Colonic mucosa (tissue), 4 donors: ENCODE measurements at regions not wholly inside any gene's neighbourhood (a gene's known extent, or its start where the extent isn't known, plus 50 kb on each side); places are given as distances from the start of the nearest gene placed in this dataset.

ENCODE experiments used
- DNase-seq: peaks from one replicate; pipeline ENCODE4 v3.0.0-alpha.2; 2020
- H3K27ac ChIP-seq: fragments of 200-600 bp; one replicate; pipeline ENCODE4 v1.8.0; 2021
- H3K27me3 ChIP-seq: fragments of 200-600 bp; one replicate; pipeline ENCODE4 v1.8.0; 2021
- H3K36me3 ChIP-seq: fragments of 200-600 bp; one replicate; pipeline ENCODE4 v1.8.0; 2021
- H3K4me1 ChIP-seq: fragments of 200-600 bp; one replicate; pipeline ENCODE4 v1.8.0; 2021; ENCODE audit warnings: mild to moderate bottlenecking
- H3K4me3 ChIP-seq: fragments of 200-600 bp; one replicate; pipeline ENCODE4 v1.8.0; 2021
- H3K9ac ChIP-seq, 2 donors: one replicate each; pipeline ENCODE4 v1.7.0; 2013; ENCODE audit warnings: control low read depth in 2 of 2, low read depth in 2 of 2, low read length in 2 of 2
- H3K9me3 ChIP-seq: fragments of 200-600 bp; one replicate; pipeline ENCODE4 v1.8.0; 2021
- CTCF ChIP-seq: fragments of 200-600 bp; IDR thresholded peaks from one replicate; pipeline ENCODE4 v1.8.0; 2022; ENCODE audit warnings: antibody characterized with exemption, mild to moderate bottlenecking
- intact Hi-C: fragments of 100-400 bp; cut with DNase I; formaldehyde crosslinking; loops from one replicate; pipeline ENCODE4 v1.14.1; 2022
- donor health status: healthy.
- donor health status: DM: no; HTN: no; CAD: no.
- donor health status: DM: no; HTN: no; CAD: no.

- intact Hi-C loops: no loop called here
- no peaks in the 10 kb centered on the region for H3K36me3 ChIP-seq
- no peak overlapping the region for H3K9ac ChIP-seq
- TF ChIP-seq CTCF: no peak
- no peak overlapping the region for H3K4me3 ChIP-seq
- no peaks in the 10 kb centered on the region for H3K27me3 ChIP-seq
- H3K27ac ChIP-seq: no peak overlapping the region
- DNase-seq: no peak
- no peaks in the 10 kb centered on the region for H3K4me1 ChIP-seq
- H3K9me3 ChIP-seq: no peaks in the 10 kb centered on the region
These were observed 395.7 kb downstream of the NXPH1 start for GRCh38 chr7:8829100-8829499.

GRCh38 chr7:8831376-8831775 is 398.0 kb downstream of the NXPH1 start:
- TF ChIP-seq CTCF: no peak
- no peak overlapping the region for H3K4me3 ChIP-seq
- H3K9me3 ChIP-seq: no peaks in the 10 kb centered on the region
- H3K4me1 ChIP-seq: no peaks in the 10 kb centered on the region
- no peaks in the 10 kb centered on the region for H3K27me3 ChIP-seq
- no peak overlapping the region for H3K9ac ChIP-seq
- intact Hi-C loops: no loop called here
- no peak overlapping the region for H3K27ac ChIP-seq
- DNase-seq: no peak
- no peaks in the 10 kb centered on the region for H3K36me3 ChIP-seq

GRCh38 chr7:8833355-8833754 is 399.9 kb downstream of the NXPH1 start:
- Histone ChIP-seq H3K36me3 (no peaks in the 10 kb centered on the region), H3K9ac (no peak overlapping the region), H3K4me1 (no peaks in the 10 kb centered on the region), H3K27ac (no peak overlapping the region), H3K4me3 (no peak overlapping the region), H3K27me3 (no peaks in the 10 kb centered on the region), H3K9me3 (no peaks in the 10 kb centered on the region)
- intact Hi-C loops: no loop called here
- DNase-seq: no peak
- no peak for TF ChIP-seq CTCF

GRCh38 chr7:8841171-8841570 is 407.8 kb downstream of the NXPH1 start:
- H3K36me3 ChIP-seq: no peaks in the 10 kb centered on the region
- H3K9ac ChIP-seq: no peak overlapping the region
- no peaks in the 10 kb centered on the region for H3K4me1 ChIP-seq
- H3K9me3 ChIP-seq: no peaks in the 10 kb centered on the region
- no peak for DNase-seq
- no peak overlapping the region for H3K4me3 ChIP-seq
- intact Hi-C loops: no loop called here
- TF ChIP-seq CTCF: no peak
- no peaks in the 10 kb centered on the region for H3K27me3 ChIP-seq
- H3K27ac ChIP-seq: no peak overlapping the region

- no peaks in the 10 kb centered on the region for H3K27me3 ChIP-seq
- no peaks in the 10 kb centered on the region for H3K36me3 ChIP-seq
- DNase-seq: no peak
- TF ChIP-seq CTCF: no peak
- H3K9ac ChIP-seq: no peak overlapping the region
- H3K27ac ChIP-seq: no peak overlapping the region
- H3K9me3 ChIP-seq: no peaks in the 10 kb centered on the region
- intact Hi-C loops: no loop called here
- H3K4me3 ChIP-seq: no peak overlapping the region
- no peaks in the 10 kb centered on the region for H3K4me1 ChIP-seq
These were observed 438.3 kb downstream of the NXPH1 start for GRCh38 chr7:8871716-8872115.

- Histone ChIP-seq H3K27me3 (no peaks in the 10 kb centered on the region), H3K9ac (no peak overlapping the region), H3K4me3 (no peak overlapping the region), H3K27ac (no peak overlapping the region), H3K9me3 (no peaks in the 10 kb centered on the region), H3K4me1 (no peaks in the 10 kb centered on the region), H3K36me3 (no peaks in the 10 kb centered on the region)
- no peak for TF ChIP-seq CTCF
- no peak for DNase-seq
- intact Hi-C loops: no loop called here
These were observed 448.5 kb downstream of the NXPH1 start for GRCh38 chr7:8881916-8882315.
